Prostate gland (tissue), 2 donors: ENCODE measurements at regions not wholly inside any gene's neighbourhood (a gene's known extent, or its start where the extent isn't known, plus 50 kb on each side); places are given as distances from the start of the nearest gene placed in this dataset.

Source experiments
- POLR2A ChIP-seq: fragments of 450-650 bp; IDR thresholded peaks from one replicate; pipeline ENCODE4 v1.6.1; 2016; ENCODE audit warnings: antibody characterized with exemption, mild to moderate bottlenecking
- POLR2AphosphoS5 ChIP-seq: sonication (generic); formaldehyde crosslinking; IDR thresholded peaks from one replicate; pipeline ENCODE4 v1.6.1; 2017; ENCODE audit warnings: antibody characterized with exemption
- TF ChIP-seq, protein P1 (sequence below), 4 experiments: fragments of 200-600 bp in 2 of 4; fragments of 450-650 bp in 2 of 4; sonication (generic) in 2 of 4; IDR thresholded peaks; 1 replicate in 3 of 4; 2 replicates in 1 of 4; pipeline ENCODE4 v1.5.1; 2016 to 2019; ENCODE audit warnings: antibody characterized with exemption in 4 of 4, mild to moderate bottlenecking in 2 of 4, moderate library complexity in 2 of 4

- TF ChIP-seq POLR2A: no peak
- TF ChIP-seq, protein P1, sequence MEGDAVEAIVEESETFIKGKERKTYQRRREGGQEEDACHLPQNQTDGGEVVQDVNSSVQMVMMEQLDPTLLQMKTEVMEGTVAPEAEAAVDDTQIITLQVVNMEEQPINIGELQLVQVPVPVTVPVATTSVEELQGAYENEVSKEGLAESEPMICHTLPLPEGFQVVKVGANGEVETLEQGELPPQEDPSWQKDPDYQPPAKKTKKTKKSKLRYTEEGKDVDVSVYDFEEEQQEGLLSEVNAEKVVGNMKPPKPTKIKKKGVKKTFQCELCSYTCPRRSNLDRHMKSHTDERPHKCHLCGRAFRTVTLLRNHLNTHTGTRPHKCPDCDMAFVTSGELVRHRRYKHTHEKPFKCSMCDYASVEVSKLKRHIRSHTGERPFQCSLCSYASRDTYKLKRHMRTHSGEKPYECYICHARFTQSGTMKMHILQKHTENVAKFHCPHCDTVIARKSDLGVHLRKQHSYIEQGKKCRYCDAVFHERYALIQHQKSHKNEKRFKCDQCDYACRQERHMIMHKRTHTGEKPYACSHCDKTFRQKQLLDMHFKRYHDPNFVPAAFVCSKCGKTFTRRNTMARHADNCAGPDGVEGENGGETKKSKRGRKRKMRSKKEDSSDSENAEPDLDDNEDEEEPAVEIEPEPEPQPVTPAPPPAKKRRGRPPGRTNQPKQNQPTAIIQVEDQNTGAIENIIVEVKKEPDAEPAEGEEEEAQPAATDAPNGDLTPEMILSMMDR (IDR thresholded peaks at IDR 0.05): no peak
- no peak for TF ChIP-seq POLR2AphosphoS5
Observed at GRCh38 chr11:45436118-45436517, 150.0 kb upstream of the SYT13 start.
